ENCODE measurements at regions not wholly inside any gene's neighbourhood (a gene's known extent, or its start where the extent isn't known, plus 50 kb on each side); places are given as distances from the start of the nearest gene placed in this dataset.

- DNase-seq: no peak
Observed at GRCh38 chr16:85419503-85420408, 193.4 kb upstream of the GSE1 start.

DNA sequence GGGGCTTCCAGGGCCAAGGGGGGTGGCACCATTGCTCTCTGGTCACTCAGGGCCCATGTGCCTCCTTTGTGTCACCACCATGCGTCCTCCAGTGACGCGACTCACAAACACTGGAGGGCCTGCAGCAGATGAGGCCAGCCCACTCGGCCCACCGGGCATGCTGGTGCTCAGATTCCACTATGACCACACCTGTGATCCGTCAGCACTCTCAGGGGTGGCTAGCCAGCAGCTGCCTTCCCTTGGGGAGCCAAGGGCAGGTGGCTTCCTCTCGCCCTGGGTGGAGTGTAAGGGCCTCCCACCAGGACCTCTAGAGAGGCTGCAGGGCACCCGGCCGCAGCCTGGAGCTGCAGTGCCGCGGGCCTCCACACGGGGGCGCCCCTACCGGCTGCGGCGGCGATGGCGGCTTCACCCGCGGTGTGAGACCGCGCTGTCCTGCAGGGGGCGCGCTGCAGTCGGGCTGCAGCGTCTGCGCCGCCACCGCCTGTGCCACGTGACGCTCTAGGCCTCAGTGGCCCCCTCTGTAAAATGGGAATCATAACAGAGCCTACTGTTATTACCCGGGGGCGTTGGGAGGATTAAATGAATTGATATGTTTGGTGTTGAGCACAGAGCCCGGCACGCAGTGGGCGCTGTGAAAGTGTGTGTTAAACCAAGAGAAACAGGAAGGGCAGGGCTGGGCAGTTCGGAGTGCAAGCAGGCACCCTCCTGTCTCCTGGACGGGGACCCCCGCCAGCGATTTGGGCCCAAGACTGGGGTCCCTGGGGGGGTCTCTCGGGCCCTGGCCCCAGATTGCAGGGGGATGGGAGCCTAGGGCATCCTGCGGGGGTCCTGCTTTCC, 192.4 kb upstream of the GSE1 start:
- DNase-seq: peak; percentile 78

DNA sequence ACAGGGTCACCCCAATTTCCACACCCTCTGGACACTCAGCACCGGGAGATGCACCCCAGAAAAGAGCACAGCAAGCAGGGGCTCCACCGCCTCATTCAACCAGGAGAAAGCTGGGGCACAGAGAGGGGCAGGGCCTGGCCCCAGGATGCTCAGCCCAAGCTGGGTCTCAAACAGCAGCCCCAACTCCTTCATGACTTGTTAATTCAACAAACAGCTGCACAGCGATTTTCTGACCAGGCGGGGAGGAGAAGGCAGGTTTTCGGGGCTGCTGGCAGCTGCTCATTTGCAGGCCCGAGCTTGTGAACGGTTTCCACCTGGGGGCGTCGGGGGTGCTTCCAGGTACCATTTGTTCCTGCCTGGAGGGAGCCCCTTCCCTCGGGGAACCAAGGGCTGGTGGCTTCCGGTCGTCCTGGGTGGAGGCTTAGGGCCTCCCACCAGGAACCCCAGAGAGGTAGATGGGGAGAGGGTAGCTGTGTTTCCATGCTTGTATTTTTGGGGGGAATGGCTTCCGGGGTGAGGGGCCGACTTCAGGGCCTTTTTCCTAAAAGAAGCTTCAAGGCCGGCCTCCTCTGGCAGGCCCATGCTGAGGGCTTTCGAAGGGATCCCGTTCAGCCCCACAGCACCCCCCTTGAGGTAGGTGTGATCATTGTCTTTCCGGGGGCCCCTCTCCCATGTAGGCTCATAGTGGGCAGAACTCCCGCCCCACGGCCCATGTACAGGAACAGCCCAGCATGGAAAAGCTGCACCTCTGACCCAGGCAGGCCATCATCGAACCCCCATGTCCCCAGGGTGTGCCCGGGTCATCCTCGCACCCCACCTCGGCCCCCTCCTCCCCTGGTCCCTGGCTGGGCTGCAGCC, 191.6 kb upstream of the GSE1 start:
- DNase-seq: no peak

DNA sequence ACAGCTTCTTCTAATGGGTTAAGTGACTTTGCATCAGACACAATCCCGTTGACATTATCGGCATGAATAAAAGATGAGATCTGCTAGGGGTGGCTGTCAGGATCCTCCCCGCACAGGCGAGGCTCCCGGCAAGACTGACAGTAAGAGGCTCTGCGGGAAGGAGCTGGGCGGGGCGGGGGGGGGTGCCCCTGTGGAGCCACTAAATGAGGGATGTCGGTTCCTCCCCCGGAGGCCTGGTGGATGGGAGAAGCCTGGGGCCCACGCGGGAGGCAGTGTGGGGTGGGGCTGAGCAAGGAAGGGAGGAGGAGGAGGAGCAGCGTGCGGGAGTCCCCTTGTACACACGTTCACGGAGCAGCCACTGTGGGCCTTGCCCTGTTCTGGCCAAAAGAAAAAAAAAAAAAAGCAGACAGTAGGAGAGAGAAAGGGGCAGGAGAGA, 190.9 kb upstream of the GSE1 start:
- no peak for DNase-seq

GRCh38 chr16:85422632-85423550, 190.2 kb upstream of the GSE1 start:
- no peak for DNase-seq

DNA sequence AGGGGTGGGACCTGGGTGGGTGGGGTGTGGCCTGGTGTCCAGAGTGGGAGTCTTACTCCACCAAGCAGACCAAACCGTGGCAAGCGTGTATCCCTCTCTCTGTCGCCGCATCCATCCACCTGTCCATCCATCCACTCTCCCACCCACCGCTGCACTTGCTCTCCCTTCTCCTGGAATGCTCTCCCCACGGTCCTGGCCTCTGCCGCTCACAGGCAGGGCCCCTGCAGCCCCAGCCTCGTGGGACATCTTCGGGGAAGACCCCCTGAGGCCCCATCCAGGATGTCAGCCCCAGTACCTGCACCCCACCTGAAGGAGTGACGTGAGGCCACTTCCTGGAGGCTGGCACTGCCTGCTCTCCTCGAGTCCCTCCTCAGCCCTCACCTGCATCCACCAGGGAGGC, 189.5 kb upstream of the GSE1 start:
- DNase-seq: no peak

- no peak for DNase-seq
Observed at GRCh38 chr16:85424260-85425073, 188.7 kb upstream of the GSE1 start.

- DNase-seq: no peak
Observed at GRCh38 chr16:85425074-85425662, 188.0 kb upstream of the GSE1 start.

DNA sequence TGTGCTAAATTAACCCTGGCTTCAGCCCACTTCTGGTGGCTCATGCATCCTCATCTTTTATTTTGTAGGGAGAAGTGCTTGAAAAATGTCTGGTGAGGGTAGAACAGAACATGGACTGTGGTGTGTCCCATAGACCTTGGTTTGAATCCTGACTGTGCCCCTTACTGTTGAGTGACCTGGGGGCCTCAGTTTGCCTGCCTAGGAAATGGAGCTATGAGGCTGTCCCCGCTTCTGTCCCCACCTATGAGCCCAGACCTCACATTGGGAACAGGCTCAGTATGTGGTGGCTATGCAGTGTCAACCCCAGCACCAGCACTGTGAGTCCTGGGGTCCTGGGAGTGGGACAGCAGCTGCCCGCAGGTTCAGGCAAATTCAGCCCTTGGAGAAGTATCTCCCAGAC, 186.3 kb upstream of the GSE1 start:
- no peak for DNase-seq

- peak; percentile 51 for DNase-seq
Observed at GRCh38 chr16:85428168-85428898, 184.8 kb upstream of the GSE1 start.

GRCh38 chr16:85428899-85429775, 184.0 kb upstream of the GSE1 start:
- no peak for DNase-seq

- no peak for DNase-seq
Observed at GRCh38 chr16:85429776-85430522, 183.2 kb upstream of the GSE1 start.

GRCh38 chr16:85430523-85431421, 182.3 kb upstream of the GSE1 start:
- DNase-seq: no peak

- no peak for DNase-seq
Observed at GRCh38 chr16:85431431-85432124, 181.5 kb upstream of the GSE1 start.

GRCh38 chr16:85432606-85433005, 180.5 kb upstream of the GSE1 start:
- DNase-seq: no peak

DNA sequence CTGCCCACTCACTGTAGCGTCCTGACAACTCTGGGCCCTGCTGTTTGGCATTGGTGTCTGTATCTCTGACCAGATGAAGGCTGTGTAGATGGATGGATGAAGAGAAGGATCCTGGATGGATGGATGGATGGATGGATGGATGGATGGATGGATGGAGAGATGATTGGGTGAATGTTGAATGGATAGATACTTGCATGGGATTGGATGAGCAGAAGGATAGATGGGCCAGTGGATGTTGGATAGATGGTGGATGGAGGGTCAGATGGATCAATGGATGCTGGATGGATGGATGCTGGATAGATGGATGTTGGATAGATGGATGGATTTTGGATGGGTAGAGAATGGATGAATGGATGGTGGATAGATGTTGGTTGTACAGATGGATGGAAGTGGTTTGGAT, 179.6 kb upstream of the GSE1 start:
- no peak for DNase-seq

Measured in stimulated activated CD4-positive, alpha-beta T cell treated with anti-CD3 and anti-CD28 coated beads, Interleukin-4, amount 100 ng/mL, for 1 hour (primary cell).